Activated CD4-positive, alpha-beta T cell treated with anti-CD3 and anti-CD28 coated beads, Interleukin-2, amount 50 U/mL, for 48 hours (primary cell): ENCODE measurements at regions not wholly inside any gene's neighbourhood (a gene's known extent, or its start where the extent isn't known, plus 50 kb on each side); places are given as distances from the start of the nearest gene placed in this dataset.
A peak's percentile ranks its signal among the peaks of the same experiment; 100 is the strongest.
"Not testable (repeated sequence)": the region's sequence is repeated elsewhere in the genome, so short reads cannot be mapped to it uniquely, and the experiment has no call there.

Experiments
- DNase-seq, 2 experiments: peaks; one replicate each; pipeline ENCODE4 v3.0.0-alpha.2; 2020

DNA sequence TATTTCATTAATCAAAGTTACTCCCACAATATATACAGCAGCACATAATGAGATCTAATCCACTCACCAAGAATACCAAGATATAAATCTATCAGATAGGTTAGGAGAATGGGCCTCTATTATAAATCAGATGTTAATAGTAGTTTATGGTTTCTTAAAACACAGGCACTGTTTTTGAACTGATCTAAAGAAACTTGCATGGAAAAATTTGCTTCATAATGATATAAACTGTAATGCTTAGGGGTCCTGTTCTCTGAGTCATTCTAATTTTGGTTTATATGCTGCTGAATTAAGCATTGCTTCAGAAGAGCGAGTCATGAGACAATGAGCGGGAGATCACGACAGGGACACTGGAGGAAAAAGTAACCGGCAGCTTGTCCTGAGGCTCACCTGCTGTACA lies 113.3 kb upstream of the OTUD4 start:
- DNase-seq = no peak

DNA sequence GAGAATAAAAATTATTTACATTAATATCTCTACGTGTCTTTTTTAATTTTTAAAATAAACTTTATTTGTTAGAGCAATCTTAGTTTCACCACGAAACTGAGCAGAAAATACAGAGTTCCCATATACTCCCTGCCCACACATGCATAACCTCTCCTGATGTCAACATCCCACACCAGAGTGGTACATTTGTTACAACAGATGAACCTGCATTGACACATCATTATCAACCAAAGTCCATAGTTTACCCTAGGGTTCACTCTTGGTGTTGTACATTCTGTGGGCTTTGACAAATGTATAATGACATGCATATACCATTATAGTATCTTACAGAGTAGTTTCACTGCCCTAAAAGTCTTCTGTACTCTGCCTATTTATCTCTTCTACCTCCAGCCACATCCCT lies 110.6 kb upstream of the OTUD4 start:
- DNase-seq = no peak

DNA sequence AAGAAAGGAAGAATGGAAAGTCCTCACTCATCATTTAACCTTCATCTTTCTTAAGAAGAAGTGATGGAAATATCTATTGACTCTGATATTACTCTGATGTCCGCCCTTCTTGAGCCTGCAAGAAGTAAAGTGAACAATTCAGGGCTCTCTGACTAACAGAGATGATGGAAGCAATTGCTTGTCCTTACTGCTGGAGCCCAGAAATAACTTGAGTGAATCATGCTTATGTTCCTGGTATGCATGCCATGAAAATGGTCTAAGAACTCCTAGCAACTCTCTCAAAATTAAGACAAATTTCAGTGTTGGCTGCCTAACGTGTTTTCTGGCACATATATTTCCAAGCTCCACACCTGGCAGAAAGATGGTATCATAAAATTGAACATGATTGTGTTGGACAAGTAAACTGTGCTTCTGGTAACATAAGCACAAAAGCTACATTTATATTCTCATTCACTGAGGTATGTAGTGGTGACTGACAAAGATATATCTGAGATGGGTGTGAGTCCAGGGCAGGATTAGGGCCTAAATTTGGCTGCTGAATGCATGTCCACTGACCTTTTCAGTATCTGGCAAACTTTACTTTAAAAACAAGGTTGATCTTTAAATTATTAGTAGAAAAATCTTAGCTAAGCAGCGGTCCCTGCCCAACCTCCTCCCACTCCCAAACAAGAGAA lies 109.2 kb upstream of the OTUD4 start:
- no peak for DNase-seq

DNA sequence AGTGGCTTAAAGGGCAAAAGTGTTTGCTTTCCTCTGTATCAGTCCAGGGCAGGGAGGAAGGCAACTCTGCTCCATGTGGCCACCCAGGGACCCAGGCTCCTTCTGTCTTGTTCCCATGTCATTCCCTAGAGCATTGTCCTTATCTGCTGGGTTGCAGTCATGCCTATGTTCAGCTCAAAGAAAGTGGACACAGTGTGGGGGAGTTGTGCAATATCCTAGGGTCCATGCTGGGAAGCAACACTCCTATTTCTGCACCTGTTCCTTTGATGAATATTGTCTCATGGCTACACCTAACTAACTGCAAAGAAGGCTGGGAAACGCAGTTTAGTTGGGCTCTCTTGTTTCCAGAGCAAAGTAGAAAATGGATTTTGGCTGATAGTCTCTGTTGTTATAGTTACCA lies 107.0 kb upstream of the OTUD4 start:
- DNase-seq = no peak

DNA sequence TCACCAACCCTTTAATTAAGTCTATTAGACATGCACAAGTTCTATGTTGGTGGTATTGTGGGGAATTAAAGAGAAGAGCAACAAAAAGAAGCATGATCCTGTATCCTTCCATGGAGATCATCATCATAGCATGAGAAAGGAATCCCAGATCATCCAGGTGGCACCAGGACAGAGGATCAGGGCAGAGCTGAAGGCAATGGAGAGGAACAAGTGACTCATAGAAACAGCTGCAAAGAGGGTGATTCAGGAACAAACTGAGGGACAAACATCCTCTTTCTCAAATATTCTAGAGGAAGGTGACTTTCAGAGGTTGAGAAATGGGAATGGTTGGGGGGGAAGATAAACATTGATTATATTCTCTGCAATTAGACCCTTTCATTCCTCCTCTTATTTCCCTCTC lies 105.5 kb upstream of the OTUD4 start:
- DNase-seq = no peak

DNA sequence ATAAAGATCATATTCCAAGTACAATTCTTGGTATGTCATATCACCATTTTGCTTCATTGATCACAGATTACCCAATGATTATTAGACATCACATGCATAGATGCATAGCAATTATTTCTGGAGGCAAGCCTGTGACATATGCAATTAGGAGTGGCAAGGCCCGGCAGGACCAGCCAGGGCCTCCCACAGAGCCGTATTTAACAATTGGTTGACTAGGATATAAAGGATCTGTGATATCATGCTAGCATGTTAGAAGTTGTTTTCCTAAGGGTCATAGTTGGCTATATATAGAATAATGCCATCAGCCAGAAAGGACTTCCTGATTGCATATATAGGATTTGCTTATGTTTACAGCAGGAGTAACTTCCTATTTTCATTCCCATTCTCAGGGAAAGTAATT lies 103.5 kb upstream of the OTUD4 start:
- DNase-seq = no peak

DNA sequence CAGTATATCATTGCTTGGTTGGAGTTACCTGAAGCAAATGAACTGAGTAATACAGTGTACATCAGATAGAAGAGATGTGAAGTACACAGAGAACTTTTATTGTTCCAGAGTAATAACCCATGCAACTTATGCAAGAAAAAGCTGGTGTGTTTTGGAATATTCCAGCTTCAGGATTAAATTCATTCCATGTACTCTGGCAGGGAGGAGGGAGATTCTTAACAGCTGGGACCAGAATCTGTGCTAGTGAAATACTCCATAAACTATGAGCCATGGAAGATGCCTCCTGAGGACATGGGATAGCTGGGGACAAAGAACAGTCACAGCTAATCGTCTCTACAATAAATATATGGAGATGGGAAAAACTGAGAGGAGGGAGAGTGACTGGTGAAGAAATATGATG lies 101.6 kb upstream of the OTUD4 start:
- DNase-seq = no peak

DNA sequence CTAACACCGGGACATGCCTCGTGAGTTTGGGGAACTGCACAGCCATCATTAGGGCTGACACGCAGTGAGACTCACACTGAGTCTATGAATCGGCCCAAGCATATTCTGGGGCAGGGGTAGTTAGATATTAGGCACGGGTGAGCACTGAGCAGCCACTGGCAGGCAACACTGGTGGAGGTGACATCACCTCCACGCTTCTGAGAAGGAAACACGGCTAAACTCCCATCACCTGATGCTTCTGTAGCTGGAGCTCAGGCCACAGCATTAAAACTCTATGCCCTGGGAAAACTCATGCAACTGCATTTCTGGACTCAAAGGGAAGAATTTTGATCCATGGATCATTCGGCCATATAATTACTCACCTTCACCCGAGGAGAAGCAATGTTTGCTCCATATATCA lies 100.8 kb upstream of the OTUD4 start:
- no peak for DNase-seq

DNA sequence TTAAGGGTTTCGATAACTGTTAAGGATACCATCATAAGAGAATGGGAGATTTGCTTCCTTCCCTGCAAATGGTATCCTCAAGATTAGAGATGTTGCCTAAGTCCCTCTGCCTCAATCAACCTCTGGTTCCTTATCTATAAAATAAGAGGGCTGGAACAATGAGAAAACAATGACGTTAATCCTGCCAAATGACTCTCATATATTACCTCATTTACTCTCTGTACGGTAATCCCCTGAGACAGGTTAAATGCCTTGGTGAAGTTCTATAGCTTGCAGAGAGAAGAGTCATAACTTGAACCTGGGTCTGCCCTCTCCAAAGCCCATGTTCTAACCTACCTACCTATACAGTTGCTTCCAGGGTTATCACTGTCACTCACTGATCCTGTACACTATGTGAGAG lies 100.2 kb upstream of the OTUD4 start:
- DNase-seq = no peak

DNA sequence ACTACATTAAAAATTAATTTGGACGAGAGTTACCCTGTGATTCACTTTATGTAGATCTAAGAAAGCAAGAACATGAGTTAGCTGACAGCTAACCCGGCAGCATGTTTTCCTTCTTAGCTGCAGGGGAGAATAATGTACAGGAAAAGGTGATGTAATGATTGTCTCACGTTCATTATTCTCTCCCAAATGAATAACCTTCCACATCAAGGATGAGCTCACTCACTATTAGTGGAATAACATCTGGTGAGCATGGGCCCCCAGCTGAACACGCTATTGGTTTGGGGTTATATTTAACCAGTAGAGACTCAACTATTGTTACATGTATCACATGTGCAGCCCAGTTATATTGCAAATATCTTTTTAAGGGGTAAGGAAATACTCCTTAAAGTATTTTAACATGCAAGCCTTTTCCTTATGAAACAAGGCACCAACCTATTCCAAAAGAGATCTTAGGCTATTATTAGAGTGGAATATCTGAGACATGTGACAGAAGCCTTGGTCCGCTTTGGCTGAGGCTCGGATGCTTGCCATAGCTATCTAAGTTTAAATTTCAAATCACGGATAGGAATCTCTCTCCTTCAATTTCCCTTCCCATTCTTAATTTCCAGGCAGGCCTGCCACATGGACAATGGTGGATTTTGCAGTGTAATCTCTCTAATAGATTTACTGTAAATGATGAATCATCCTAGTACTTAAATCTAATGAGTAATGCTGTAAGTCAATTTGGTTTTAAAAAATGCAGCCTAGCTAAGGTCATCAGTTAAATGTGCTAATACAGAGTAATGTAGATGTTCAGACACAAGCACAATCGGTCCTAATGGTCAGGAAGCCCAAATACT lies 99.0 kb upstream of the OTUD4 start:
- DNase-seq = no peak

DNA sequence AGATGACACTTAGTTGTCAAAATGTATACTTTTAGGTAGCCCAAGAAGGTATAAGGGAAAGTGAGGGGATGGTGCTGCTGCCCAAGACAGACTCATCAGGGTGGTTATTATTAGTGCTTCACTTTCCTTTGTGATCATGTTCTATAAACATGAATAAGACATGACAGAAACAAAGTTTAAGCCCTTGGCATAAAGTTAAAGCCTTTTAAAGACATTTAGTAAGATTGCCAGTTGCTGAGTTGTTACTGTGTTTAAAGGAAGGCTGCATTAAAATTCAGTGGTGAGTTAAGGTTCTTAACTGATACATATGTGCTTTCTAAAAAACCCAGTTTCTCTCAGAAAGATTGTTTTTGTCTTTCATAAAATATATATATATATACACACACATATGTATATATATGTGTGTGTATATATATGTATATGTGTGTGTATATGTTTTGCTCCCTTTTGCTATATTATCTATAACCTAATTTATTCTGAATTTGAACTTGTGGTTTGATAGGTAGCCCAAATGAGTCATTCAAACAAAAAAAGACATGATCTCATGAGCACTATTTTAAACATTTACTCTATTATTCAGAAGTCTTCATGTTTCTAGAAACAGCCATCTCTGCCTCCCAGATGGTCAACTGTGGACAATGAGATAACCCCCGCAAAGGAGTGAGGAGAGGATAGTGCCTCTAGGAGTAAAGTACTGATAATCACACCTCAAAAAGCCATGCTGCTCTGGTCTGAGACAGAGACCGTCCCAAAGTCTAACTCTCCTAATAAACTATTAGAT lies 98.1 kb upstream of the OTUD4 start:
- DNase-seq = no peak

DNA sequence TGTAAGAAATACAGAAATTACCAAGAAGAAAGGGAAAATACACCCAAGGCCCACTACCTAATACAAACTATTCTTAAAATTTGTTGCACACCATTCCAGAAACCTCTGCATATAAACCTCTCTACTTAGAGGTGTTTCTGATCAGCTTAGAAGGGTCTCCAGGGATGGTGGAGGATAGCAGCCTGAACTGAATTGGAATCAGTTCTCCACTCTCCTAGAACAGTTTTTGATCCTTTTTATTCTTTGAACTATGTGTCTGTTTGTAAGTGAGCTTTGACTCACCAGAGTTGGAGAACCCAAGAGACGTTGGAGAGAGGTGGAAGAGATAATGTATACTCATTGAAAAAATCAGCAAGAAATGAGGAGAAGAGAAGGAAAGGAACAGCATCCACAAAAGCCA lies 96.6 kb upstream of the OTUD4 start:
- no peak for DNase-seq

DNA sequence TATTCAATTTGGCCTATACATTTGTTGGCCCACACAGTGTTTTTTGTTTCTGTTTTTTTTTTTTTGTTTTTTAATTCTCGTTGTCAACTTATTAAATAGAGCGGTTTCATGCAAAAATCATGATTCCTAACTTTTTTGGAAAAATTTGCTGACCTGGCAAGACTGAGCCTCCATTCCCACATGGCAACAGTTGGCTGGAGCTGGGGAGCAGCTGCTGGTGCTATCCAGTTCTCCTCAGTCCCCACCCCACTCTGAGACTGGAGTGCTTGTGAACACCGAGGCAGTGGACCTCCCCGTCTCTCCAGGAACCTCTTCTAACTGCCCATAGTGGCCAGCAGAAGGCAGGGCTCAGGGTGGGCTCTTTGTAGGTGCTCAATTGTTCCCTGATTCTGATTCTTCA lies 95.7 kb upstream of the OTUD4 start:
- DNase-seq = no peak

DNA sequence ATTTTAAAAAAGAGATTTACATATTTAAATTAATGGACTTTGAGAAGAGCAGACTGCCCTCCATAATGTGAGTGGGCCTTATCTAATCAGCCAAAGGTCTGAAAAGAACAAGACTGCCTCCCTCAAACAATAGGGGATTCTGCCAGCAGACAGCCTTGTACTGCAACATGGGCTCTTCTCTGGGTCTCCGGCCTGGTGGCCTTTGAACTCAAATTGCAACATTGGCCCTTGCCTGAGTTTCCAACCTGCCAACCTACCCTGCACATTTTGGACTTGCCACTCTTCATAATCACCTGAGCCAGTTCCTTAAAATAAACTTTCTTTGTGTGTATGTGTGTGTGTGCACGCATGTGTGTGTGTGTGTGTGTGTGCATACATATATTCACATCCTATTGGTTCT lies 90.8 kb upstream of the OTUD4 start:
- DNase-seq = no peak

DNA sequence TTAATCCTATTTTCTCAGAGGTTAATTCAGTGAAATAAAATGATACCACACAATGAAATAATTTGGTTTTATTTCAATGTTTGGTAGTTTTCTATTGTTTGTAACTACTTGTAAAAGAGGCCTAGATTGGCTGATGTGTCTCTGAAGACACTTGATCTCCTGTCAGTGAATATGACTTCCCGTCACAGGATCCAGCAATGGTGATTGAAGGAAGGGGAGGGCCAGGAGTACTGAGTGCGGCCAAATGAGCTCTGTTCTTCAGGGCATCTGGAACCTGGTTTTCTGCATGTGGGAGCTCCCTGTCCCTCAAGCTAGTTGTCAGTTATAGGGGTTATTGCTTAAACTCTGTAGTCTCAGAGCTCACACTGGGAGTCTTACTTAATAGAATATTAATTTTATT lies 86.5 kb upstream of the OTUD4 start:
- no peak for DNase-seq

DNA sequence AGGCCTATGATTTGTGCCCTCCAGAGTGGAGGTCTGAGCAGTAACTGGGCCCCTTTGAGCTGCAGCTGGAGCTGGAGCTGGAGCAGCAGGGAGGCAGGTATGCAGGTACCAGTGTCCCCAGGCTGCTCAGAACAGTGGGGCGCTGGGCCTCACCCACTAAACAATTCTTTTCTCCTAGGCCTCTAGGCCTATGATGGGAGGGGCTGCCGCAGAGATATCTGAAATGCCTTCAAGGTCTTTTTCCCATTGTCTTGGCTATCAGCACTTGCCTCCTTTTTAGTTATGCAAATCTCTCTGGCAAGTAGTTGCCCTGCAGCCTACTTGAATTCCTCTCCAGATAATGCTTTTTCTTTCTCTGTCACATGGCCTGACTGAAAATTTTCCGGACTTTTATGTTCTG lies 79.7 kb upstream of the OTUD4 start:
- no peak for DNase-seq

DNA sequence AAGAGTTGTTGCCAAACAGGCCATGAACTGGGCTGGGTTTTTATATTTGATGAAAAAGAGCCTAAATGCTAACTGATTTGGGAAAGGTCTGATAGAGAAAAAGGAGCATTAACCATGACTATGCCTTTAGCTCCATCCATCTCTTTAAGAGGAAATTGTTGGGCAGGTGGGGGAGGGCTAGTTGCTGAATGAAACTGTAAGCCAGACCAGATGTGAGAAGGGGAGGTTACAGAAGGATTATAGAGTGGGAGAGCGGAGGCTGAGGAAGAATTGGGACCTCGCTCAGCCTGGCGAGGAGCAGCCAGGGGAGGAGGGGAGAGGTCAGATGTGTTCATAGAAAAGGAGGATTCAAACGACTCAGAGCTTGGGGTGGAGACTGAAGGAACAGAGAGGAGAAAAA lies 74.9 kb upstream of the OTUD4 start:
- not testable (repeated sequence) for DNase-seq

DNA sequence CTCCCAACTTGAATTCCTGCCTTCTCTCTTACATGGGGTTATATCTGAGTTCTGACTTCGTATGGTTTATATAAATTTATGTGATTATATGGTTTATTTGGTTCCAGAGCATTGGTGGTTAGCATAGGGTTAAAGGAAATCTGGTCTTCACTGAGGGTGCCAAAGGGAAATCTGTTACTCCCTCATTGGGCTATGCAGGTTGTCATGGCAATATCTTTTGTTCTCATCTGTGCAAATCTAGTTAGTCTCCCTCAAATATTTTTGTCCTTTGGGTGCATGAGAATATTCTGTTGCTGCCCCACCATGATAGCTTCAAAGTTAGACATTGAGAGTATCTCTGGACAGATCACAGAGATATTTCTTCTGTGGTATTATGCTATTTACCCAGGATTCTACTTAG lies 71.8 kb upstream of the OTUD4 start:
- no peak for DNase-seq

DNA sequence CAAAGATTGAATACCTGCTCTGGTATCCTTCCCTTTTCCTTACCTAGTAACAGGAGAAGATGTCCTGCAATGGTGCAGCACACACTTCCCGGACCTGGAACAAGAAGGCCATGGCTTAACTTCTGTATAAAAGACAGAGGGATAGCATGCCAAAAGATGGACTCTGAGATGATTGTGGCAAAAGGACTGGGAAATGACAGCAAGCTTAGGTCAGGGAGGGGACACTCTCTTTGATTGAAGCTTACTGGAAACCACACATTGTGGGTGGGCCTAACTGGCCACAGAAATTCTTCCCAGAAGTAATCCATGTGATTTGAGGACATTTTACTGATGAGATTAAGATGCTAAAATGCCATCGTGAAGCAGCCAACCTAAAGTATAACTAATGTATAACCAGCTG lies 71.0 kb upstream of the OTUD4 start:
- DNase-seq = no peak

DNA sequence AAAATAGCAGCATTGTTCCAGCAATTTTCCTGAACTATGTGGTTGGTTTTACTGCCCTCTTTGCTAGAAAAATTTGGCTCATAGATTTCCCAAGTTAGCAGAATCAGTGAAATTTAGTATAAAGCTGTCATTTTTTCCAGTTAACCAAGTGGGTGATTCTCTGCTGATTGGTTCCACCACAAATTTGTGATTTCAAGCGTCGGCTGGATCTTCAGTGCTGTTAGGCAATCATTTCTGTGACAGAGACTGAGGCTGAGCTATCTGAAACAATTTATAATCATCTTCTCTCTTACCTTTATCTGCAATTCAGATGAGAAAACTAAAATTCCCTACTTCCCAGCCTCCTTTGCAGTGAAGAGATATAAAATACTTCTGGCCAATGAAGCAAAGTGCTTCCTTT lies 68.6 kb upstream of the OTUD4 start:
- no peak for DNase-seq

DNA sequence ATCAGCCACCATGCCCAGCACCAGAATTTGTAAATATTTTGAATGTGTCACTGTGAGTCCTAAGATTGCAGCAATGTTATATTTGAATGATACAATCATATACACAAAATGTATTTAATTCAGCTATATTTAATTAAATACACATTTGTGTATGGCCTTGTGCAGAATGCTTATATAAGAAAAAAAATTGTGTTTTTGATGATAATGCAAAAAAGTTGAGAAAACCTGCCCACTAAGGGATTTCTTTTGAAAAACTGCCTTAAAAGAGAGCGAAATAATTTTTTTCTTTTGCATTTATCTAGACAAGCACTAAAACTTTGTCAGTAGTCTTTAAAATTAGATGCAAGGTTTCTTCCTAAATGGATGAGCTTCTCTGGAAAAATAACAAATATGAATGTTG lies 68.1 kb upstream of the OTUD4 start:
- DNase-seq = no peak

DNA sequence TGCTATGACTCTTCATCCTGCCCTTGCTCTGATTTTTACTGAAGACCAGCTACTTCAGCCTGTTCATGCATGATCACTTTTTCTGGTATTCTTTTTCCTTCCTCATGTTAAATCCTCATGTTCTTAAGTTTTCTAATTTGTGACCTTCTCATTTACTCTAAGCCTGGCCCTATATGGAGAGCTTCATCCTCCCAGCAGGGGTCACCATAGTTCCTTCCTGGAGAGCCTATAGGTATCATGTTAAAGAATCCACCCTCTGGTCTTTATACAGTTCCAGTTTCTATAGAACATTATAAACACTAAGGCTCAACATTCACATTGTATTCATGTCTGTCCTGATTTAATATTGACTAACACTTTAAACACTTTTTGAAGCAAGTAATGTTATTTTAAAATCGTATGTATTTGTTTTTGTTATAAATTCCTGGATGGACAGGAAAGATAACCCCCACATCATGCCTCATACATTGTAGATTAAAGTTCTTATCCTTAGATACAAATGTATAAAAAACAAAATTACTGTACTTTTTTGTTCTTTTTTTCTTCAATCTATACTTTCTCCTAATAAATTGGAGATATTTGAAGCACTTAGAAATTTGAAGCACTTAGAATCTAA lies 53.8 kb upstream of the OTUD4 start:
- DNase-seq = peak; percentile 45 to 61

DNA sequence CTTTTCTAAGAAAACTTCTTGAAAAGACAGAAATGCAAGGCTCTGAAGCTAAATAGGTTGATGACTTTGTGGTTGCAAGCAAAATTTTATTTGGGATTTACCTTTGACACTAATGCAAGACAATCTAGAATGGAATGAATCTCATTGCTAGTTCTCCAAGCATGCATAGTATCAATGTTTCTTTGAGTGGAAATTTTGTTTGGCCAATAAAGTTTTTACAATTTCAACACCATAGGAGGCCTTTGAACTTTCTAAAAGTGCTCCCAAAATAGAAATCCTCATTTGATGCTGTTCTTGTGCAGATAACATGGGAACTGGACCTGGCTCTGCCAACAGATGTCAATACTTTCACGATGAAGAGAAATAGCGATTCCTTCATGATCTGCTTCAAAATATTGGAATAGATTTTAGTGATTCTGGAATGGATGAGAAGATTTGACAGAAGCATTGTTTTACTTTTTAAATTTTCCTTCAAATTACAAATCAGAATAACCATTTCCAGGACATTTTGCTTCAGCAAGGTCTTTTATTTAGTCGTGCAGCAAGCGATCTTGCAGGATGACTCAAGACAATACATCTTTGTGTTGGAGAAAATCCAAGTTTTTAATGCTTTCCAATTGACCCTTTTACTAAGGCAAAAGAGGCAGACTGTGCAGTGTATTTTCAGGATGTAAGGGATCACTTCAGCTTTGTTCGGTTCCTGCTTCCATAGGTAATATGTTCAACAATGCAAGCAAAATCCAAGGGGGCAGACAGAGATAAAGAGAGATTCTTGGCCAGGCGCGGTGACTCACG lies 51.7 kb upstream of the OTUD4 start:
- DNase-seq = no peak
